IMR-90 (cell line): ENCODE measurements at regions not wholly inside any gene's neighbourhood (a gene's known extent, or its start where the extent isn't known, plus 50 kb on each side); places are given as distances from the start of the nearest gene placed in this dataset.

Experiments used
- CHD1 ChIP-seq: IDR thresholded peaks from 2 replicates; pipeline ENCODE4 v1.6.1; 2012; ENCODE audit warnings: low read depth, low read length, improper control_type of control experiment
- MAFK ChIP-seq: IDR thresholded peaks from 2 replicates; pipeline ENCODE4 v1.6.1; 2012; ENCODE audit warnings: low read depth, low read length, improper control_type of control experiment
- MAZ ChIP-seq: IDR thresholded peaks from 2 replicates; pipeline ENCODE4 v1.6.1; 2012; ENCODE audit warnings: low read depth, mild to moderate bottlenecking, low read length, improper control_type of control experiment, moderate library complexity, borderline replicate concordance
- MXI1 ChIP-seq: IDR thresholded peaks from 2 replicates; pipeline ENCODE4 v1.6.1; 2012; ENCODE audit warnings: low read depth, mild to moderate bottlenecking, low read length, moderate library complexity, borderline replicate concordance
- POLR2A ChIP-seq: IDR thresholded peaks from 2 replicates; pipeline ENCODE4 v1.6.1; 2012; ENCODE audit warnings: mild to moderate bottlenecking, low read depth, low read length
- RAD21 ChIP-seq: IDR thresholded peaks from 2 replicates; pipeline ENCODE4 v1.6.1; 2012; ENCODE audit warnings: low read length, improper control_type of control experiment
- RCOR1 ChIP-seq: IDR thresholded peaks from 2 replicates; pipeline ENCODE4 v1.6.1; 2012; ENCODE audit warnings: mild to moderate bottlenecking, low read length, improper control_type of control experiment; ENCODE audit not compliant: insufficient replicate concordance
- RFX5 ChIP-seq: IDR thresholded peaks from 2 replicates; pipeline ENCODE4 v1.8.0; 2012; ENCODE audit warnings: low read depth, mild to moderate bottlenecking, low read length, moderate library complexity
- SMC3 ChIP-seq: fragments of 150-350 bp; IDR thresholded peaks from 2 replicates; pipeline ENCODE4 v1.6.1; 2016; ENCODE audit warnings: low read depth, mild to moderate bottlenecking, antibody characterized with exemption, low read length, moderate library complexity
- TF ChIP-seq, protein P1 (sequence below): conservative IDR thresholded peaks from 2 replicates; pipeline ENCODE4 v1.5.1; 2012; ENCODE audit warnings: mild to moderate bottlenecking, low read depth, low read length, improper control_type of control experiment
- TF ChIP-seq, protein P2 (sequence below): fragments of 150-350 bp; IDR thresholded peaks from 2 replicates; pipeline ENCODE4 v1.6.1; 2017; ENCODE audit warnings: mild to moderate bottlenecking, antibody characterized with exemption, low read length, low read depth
- TF ChIP-seq, protein P3 (sequence below): fragments of 150-350 bp; IDR thresholded peaks from 2 replicates; pipeline ENCODE4 v1.6.1; 2016; ENCODE audit warnings: low read depth, mild to moderate bottlenecking, low read length, moderate library complexity, borderline replicate concordance

DNA sequence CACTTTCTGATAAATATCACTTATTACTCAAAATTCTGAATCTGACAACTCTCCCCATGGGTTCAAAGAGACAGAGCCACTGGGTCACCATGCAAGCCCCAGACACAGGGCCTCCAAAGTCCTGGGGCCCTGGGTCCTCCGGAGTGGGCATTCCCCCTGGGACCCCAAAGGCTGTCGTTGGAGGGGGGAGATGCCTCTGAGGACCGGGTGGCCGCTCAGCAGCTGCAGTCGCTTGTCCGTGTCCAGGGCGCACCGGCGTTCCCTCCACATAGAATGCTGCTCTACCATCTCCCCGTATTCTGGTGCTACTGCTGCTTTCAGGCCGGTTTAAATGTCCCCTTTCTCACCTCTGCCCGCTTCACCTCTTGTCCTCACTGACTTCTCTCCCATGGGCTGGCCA, 246.1 kb downstream of the TEX29 start:
- TF ChIP-seq, protein P1, sequence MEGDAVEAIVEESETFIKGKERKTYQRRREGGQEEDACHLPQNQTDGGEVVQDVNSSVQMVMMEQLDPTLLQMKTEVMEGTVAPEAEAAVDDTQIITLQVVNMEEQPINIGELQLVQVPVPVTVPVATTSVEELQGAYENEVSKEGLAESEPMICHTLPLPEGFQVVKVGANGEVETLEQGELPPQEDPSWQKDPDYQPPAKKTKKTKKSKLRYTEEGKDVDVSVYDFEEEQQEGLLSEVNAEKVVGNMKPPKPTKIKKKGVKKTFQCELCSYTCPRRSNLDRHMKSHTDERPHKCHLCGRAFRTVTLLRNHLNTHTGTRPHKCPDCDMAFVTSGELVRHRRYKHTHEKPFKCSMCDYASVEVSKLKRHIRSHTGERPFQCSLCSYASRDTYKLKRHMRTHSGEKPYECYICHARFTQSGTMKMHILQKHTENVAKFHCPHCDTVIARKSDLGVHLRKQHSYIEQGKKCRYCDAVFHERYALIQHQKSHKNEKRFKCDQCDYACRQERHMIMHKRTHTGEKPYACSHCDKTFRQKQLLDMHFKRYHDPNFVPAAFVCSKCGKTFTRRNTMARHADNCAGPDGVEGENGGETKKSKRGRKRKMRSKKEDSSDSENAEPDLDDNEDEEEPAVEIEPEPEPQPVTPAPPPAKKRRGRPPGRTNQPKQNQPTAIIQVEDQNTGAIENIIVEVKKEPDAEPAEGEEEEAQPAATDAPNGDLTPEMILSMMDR, result no peak
- TF ChIP-seq POLR2A (no peak), RFX5 (no peak), RCOR1 (no peak), RAD21 (no peak), CHD1 (no peak), SMC3 (no peak), MAFK (no peak), MAZ (no peak), MXI1 (no peak)
- TF ChIP-seq, protein P2, sequence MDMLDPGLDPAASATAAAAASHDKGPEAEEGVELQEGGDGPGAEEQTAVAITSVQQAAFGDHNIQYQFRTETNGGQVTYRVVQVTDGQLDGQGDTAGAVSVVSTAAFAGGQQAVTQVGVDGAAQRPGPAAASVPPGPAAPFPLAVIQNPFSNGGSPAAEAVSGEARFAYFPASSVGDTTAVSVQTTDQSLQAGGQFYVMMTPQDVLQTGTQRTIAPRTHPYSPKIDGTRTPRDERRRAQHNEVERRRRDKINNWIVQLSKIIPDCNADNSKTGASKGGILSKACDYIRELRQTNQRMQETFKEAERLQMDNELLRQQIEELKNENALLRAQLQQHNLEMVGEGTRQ, result no peak
- TF ChIP-seq, protein P3, sequence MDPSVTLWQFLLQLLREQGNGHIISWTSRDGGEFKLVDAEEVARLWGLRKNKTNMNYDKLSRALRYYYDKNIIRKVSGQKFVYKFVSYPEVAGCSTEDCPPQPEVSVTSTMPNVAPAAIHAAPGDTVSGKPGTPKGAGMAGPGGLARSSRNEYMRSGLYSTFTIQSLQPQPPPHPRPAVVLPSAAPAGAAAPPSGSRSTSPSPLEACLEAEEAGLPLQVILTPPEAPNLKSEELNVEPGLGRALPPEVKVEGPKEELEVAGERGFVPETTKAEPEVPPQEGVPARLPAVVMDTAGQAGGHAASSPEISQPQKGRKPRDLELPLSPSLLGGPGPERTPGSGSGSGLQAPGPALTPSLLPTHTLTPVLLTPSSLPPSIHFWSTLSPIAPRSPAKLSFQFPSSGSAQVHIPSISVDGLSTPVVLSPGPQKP, result no peak
